ENCODE measurements at regions not wholly inside any gene's neighbourhood (a gene's known extent, or its start where the extent isn't known, plus 50 kb on each side); places are given as distances from the start of the nearest gene placed in this dataset.

DNA sequence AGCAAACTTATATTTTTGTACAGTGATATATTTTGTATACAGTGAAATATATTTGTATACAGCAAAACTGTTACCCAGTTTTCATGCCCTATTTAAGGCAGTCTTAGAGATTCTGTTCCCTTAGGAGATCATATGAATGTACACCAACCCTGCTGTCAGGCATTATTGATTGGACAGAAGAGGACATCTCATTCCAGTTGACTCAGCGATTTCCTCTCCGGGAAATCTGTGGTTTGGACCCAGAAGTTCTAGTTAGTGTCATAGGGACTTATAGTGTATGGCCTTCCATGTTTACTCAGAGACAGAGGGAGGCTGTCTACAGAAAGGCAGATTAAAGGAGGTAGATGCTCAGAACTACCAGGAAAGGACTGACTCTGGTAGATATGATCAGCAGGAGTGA is 318.8 kb upstream of the KCNMB2 start:
- TF ChIP-seq, protein P1, sequence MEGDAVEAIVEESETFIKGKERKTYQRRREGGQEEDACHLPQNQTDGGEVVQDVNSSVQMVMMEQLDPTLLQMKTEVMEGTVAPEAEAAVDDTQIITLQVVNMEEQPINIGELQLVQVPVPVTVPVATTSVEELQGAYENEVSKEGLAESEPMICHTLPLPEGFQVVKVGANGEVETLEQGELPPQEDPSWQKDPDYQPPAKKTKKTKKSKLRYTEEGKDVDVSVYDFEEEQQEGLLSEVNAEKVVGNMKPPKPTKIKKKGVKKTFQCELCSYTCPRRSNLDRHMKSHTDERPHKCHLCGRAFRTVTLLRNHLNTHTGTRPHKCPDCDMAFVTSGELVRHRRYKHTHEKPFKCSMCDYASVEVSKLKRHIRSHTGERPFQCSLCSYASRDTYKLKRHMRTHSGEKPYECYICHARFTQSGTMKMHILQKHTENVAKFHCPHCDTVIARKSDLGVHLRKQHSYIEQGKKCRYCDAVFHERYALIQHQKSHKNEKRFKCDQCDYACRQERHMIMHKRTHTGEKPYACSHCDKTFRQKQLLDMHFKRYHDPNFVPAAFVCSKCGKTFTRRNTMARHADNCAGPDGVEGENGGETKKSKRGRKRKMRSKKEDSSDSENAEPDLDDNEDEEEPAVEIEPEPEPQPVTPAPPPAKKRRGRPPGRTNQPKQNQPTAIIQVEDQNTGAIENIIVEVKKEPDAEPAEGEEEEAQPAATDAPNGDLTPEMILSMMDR (conservative IDR thresholded peaks at IDR 0.05; ENCODE audit: low read depth, low read length): no peak
- TF ChIP-seq EZH2 (IDR thresholded peaks at IDR 0.05; ENCODE audit: borderline replicate concordance, low read depth, low read length, poor library complexity, severe bottlenecking): no peak

Data from A673 (cell line).